Activated naive CD4-positive, alpha-beta T cell treated with anti-CD3 and anti-CD28 coated beads, Interleukin-2, amount 50 U/mL, for 72 hours (primary cell): ENCODE measurements at regions not wholly inside any gene's neighbourhood (a gene's known extent, or its start where the extent isn't known, plus 50 kb on each side); places are given as distances from the start of the nearest gene placed in this dataset.

ENCODE experiments used
- ATAC-seq, 2 donors: fragments of 150-1000 bp; cut with Tn5 transposase; 2 replicates each; pipeline ENCODE4 v1.10.0; 2021; ENCODE audit warnings: mild to moderate bottlenecking in 2 of 2, moderate library complexity in 2 of 2
- DNase-seq, 2 donors: peaks; one replicate each; pipeline ENCODE4 v3.0.0; 2021 to 2022; ENCODE audit warnings: low spot score in 2 of 2
- H3K27ac Mint-ChIP-seq, 2 donors: one replicate each; pipeline ENCODE4 v1.8.0; 2022; ENCODE audit warnings: mild to moderate bottlenecking in 2 of 2, mixed read lengths in 2 of 2
- H3K36me3 Mint-ChIP-seq, 2 donors: one replicate each; pipeline ENCODE4 v1.8.0; 2022; ENCODE audit warnings: mixed read lengths in 2 of 2
- H3K9me3 Mint-ChIP-seq, 2 donors: one replicate each; pipeline ENCODE4 v1.8.0; 2022; ENCODE audit warnings: mixed read lengths in 2 of 2

GRCh38 chr2:45169339-45170190, 160.3 kb upstream of the SIX2 start:
- DNase-seq: peak in 1 of 2 donors; percentile 19

GRCh38 chr2:45168711-45169338, 159.6 kb upstream of the SIX2 start:
- ATAC-seq (peak in 1 of 2 donors; percentile 35), DNase-seq (peak in 1 of 2 donors; percentile 7)
- Mint-ChIP-seq H3K27ac (no peak overlapping the region), H3K36me3 (peaks cover 0 to 4% of the 10 kb centered on the region in 2 donors), H3K9me3 (no peaks in the 10 kb centered on the region)

More at GRCh38 chr2:45169339-45170190, 160.3 kb upstream of the SIX2 start:
- H3K36me3 Mint-ChIP-seq: peaks cover 0 to 4% of the 10 kb centered on the region in 2 donors
- H3K9me3 Mint-ChIP-seq: no peaks in the 10 kb centered on the region
- ATAC-seq: peak in 1 of 2 donors; percentile 51
- H3K27ac Mint-ChIP-seq: no peak overlapping the region

- ATAC-seq: no peak
- peaks cover 0 to 4% of the 10 kb centered on the region in 2 donors for H3K36me3 Mint-ChIP-seq
- no peak for DNase-seq
- no peaks in the 10 kb centered on the region for H3K9me3 Mint-ChIP-seq
- no peak overlapping the region for H3K27ac Mint-ChIP-seq
Observed at GRCh38 chr2:45167920-45168629, 158.8 kb upstream of the SIX2 start.

- ATAC-seq: no peak
- H3K36me3 Mint-ChIP-seq: peaks cover 0 to 4% of the 10 kb centered on the region in 2 donors
- no peak overlapping the region for H3K27ac Mint-ChIP-seq
- no peak for DNase-seq
- no peaks in the 10 kb centered on the region for H3K9me3 Mint-ChIP-seq
Observed at GRCh38 chr2:45166229-45166890, 157.1 kb upstream of the SIX2 start.

GRCh38 chr2:45162711-45163110, 153.5 kb upstream of the SIX2 start:
- ATAC-seq (no peak), DNase-seq (no peak)
- no peak overlapping the region for H3K27ac Mint-ChIP-seq

GRCh38 chr2:45156605-45157004, 147.4 kb upstream of the SIX2 start:
- no peaks in the 10 kb centered on the region for H3K9me3 Mint-ChIP-seq
- no peak for ATAC-seq
- no peak for DNase-seq
- no peak overlapping the region for H3K27ac Mint-ChIP-seq
- H3K36me3 Mint-ChIP-seq: no peaks in the 10 kb centered on the region

More at GRCh38 chr2:45162711-45163110, 153.5 kb upstream of the SIX2 start:
- no peaks in the 10 kb centered on the region for H3K9me3 Mint-ChIP-seq
- H3K36me3 Mint-ChIP-seq: no peaks in the 10 kb centered on the region

- ATAC-seq (no peak), DNase-seq (no peak)
- Mint-ChIP-seq H3K9me3 (no peaks in the 10 kb centered on the region), H3K36me3 (no peaks in the 10 kb centered on the region), H3K27ac (no peak overlapping the region)
Observed at GRCh38 chr2:45154606-45155155, 145.4 kb upstream of the SIX2 start.

- no peak for DNase-seq
- Mint-ChIP-seq H3K9me3 (no peaks in the 10 kb centered on the region), H3K36me3 (no peaks in the 10 kb centered on the region), H3K27ac (no peak overlapping the region)
- no peak for ATAC-seq
Observed at GRCh38 chr2:45154144-45154543, 144.9 kb upstream of the SIX2 start.

- ATAC-seq: no peak
- no peaks in the 10 kb centered on the region for H3K9me3 Mint-ChIP-seq
- no peak for DNase-seq
Observed at GRCh38 chr2:45153121-45153520, 143.9 kb upstream of the SIX2 start.

GRCh38 chr2:45152691-45153090, 143.4 kb upstream of the SIX2 start:
- no peak overlapping the region for H3K27ac Mint-ChIP-seq
- ATAC-seq: no peak
- DNase-seq: no peak
- no peaks in the 10 kb centered on the region for H3K36me3 Mint-ChIP-seq
- H3K9me3 Mint-ChIP-seq: no peaks in the 10 kb centered on the region

More at GRCh38 chr2:45153121-45153520, 143.9 kb upstream of the SIX2 start:
- Mint-ChIP-seq H3K27ac (no peak overlapping the region), H3K36me3 (no peaks in the 10 kb centered on the region)

- Mint-ChIP-seq H3K9me3 (peaks cover 5 to 8% of the 10 kb centered on the region in 2 donors), H3K36me3 (peaks cover 7 to 23% of the 10 kb centered on the region in 2 donors), H3K27ac (no peak overlapping the region)
- ATAC-seq (no peak), DNase-seq (no peak)
Observed at GRCh38 chr2:45145073-45145899, 136.0 kb upstream of the SIX2 start.

GRCh38 chr2:45141883-45142866, 132.9 kb upstream of the SIX2 start:
- no peak for DNase-seq
- no peak for ATAC-seq
- Mint-ChIP-seq H3K9me3 (peaks cover 5 to 8% of the 10 kb centered on the region in 2 donors), H3K36me3 (peaks cover 7 to 20% of the 10 kb centered on the region in 2 donors), H3K27ac (no peak overlapping the region)

GRCh38 chr2:45140675-45141074, 131.4 kb upstream of the SIX2 start:
- Mint-ChIP-seq H3K36me3 (peaks cover 6 to 7% of the 10 kb centered on the region in 2 donors), H3K9me3 (no peaks in the 10 kb centered on the region), H3K27ac (no peak overlapping the region)
- no peak for ATAC-seq
- DNase-seq: no peak

- DNase-seq (no peak), ATAC-seq (no peak)
- peaks cover 0 to 4% of the 10 kb centered on the region in 2 donors for H3K36me3 Mint-ChIP-seq
- H3K27ac Mint-ChIP-seq: no peak overlapping the region
- H3K9me3 Mint-ChIP-seq: no peaks in the 10 kb centered on the region
Observed at GRCh38 chr2:45138904-45139303, 129.7 kb upstream of the SIX2 start.
